ENCODE measurements at regions not wholly inside any gene's neighbourhood (a gene's known extent, or its start where the extent isn't known, plus 50 kb on each side); places are given as distances from the start of the nearest gene placed in this dataset.

- Histone ChIP-seq H2BK15ac (ENCODE audit: low read depth, low read length) (no peak overlapping the region), H3K9ac (ENCODE audit: extremely low read depth, insufficient read length, low read length) (no peak overlapping the region), H4K5ac (ENCODE audit: insufficient read length, low read depth, low read length) (no peak overlapping the region), H4K20me1 (ENCODE audit: control insufficient read depth, insufficient read depth, insufficient read length) (no peaks in the 10 kb centered on the region), H3K4ac (ENCODE audit: low read depth, low read length) (no peak overlapping the region), H2BK20ac (ENCODE audit: low read depth, low read length, poor library complexity, severe bottlenecking) (no peak overlapping the region), H3K79me1 (ENCODE audit: insufficient read depth, low read depth, low read length, poor library complexity, severe bottlenecking) (no peaks in the 10 kb centered on the region), H2AFZ (ENCODE audit: low read length) (no peak overlapping the region), H3K23ac (ENCODE audit: insufficient read length, low read depth, low read length) (no peak overlapping the region), H4K91ac (ENCODE audit: insufficient read length, low read depth, low read length) (no peak overlapping the region), H4K8ac (replicated peaks; ENCODE audit: insufficient read length, low read depth, low read length) (no peak overlapping the region), H3K23me2 (ENCODE audit: insufficient read length, low read depth, low read length, poor library complexity, severe bottlenecking) (no peaks in the 10 kb centered on the region), H2AK5ac (ENCODE audit: insufficient read length, low read length) (no peak overlapping the region), H3K14ac (ENCODE audit: insufficient read depth, low read length) (no peak overlapping the region), H3K27ac (ENCODE audit: insufficient read length, low read depth, low read length) (no peak overlapping the region), H2BK12ac (ENCODE audit: insufficient read length, low read depth, low read length) (no peak overlapping the region), H3K4me1 (ENCODE audit: insufficient read depth, low read length) (peaks cover 2% of the 10 kb centered on the region; the same call in 1 of the 2 replicates), H3K9me3 (ENCODE audit: control insufficient read depth, low read depth, low read length) (no peaks in the 10 kb centered on the region), H3K56ac (ENCODE audit: insufficient read length, low read depth, low read length) (no peak overlapping the region), H2BK120ac (ENCODE audit: low read depth, low read length, poor library complexity, severe bottlenecking) (no peak overlapping the region), H3K79me2 (ENCODE audit: insufficient read depth, low read length) (no peaks in the 10 kb centered on the region), H3K18ac (ENCODE audit: insufficient read length, low read depth, low read length) (no peak overlapping the region), H2BK5ac (ENCODE audit: insufficient read length, low read length) (no peak overlapping the region), H3K27me3 (ENCODE audit: insufficient read depth, low read length) (no peaks in the 10 kb centered on the region), H3K4me2 (ENCODE audit: insufficient read depth, insufficient read length, low read length) (no peak overlapping the region), H3T11ph (ENCODE audit: low read length) (no peak overlapping the region)
- WGBS (ENCODE audit: extremely low coverage, insufficient read length, low lambda C conversion rate), result no CpG with 5 or more reads among the region's 4 CpGs
- H3K27ac Mint-ChIP-seq, result no peak overlapping the region
- H3K36me3 Mint-ChIP-seq (ENCODE audit: insufficient read depth in 1 of 3, low read depth in 3 of 3), result peaks cover 0 to 2% (median 0%) of the 10 kb centered on the region in 3 experiments; a peak in 1 of 7 replicates
- no peak for DNase-seq
- TF ChIP-seq, protein P1, sequence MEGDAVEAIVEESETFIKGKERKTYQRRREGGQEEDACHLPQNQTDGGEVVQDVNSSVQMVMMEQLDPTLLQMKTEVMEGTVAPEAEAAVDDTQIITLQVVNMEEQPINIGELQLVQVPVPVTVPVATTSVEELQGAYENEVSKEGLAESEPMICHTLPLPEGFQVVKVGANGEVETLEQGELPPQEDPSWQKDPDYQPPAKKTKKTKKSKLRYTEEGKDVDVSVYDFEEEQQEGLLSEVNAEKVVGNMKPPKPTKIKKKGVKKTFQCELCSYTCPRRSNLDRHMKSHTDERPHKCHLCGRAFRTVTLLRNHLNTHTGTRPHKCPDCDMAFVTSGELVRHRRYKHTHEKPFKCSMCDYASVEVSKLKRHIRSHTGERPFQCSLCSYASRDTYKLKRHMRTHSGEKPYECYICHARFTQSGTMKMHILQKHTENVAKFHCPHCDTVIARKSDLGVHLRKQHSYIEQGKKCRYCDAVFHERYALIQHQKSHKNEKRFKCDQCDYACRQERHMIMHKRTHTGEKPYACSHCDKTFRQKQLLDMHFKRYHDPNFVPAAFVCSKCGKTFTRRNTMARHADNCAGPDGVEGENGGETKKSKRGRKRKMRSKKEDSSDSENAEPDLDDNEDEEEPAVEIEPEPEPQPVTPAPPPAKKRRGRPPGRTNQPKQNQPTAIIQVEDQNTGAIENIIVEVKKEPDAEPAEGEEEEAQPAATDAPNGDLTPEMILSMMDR (conservative IDR thresholded peaks at IDR 0.05), result no peak
- H3K4me1 Mint-ChIP-seq, result peaks cover 22 to 25% of the 10 kb centered on the region in 2 experiments
- no peaks in the 10 kb centered on the region; the same call in 1 of the 2 replicates for H3K27me3 Mint-ChIP-seq (ENCODE audit: low read depth)
- H3K9me3 Mint-ChIP-seq, result no peaks in the 10 kb centered on the region; a peak in 1 of 5 replicates
- no peak overlapping the region for H3K4me3 Mint-ChIP-seq
Observed at GRCh38 chr2:108073415-108074072, 87.2 kb downstream of the SLC5A7 start.
